GM23248 (cell line): ENCODE measurements at regions not wholly inside any gene's neighbourhood (a gene's known extent, or its start where the extent isn't known, plus 50 kb on each side); places are given as distances from the start of the nearest gene placed in this dataset.

Source experiments
- EZH2 ChIP-seq: fragments of 200-600 bp; sonication (generic); IDR thresholded peaks from 2 replicates; pipeline ENCODE4 v1.6.1; 2018; ENCODE audit warnings: antibody characterized with exemption, mild to moderate bottlenecking; ENCODE audit not compliant: insufficient read depth, poor library complexity, severe bottlenecking
- EZH2phosphoT487 ChIP-seq: fragments of 200-600 bp; sonication (generic); IDR thresholded peaks from 2 replicates; pipeline ENCODE4 v1.6.1; 2018; ENCODE audit warnings: antibody characterized with exemption, moderate library complexity, mild to moderate bottlenecking, low read depth; ENCODE audit not compliant: insufficient read depth

GRCh38 chr14:49310298-49310697 lies 275.9 kb downstream of the RPS29 start:
- TF ChIP-seq EZH2 (no peak), EZH2phosphoT487 (no peak)
